ENCODE measurements at regions not wholly inside any gene's neighbourhood (a gene's known extent, or its start where the extent isn't known, plus 50 kb on each side); places are given as distances from the start of the nearest gene placed in this dataset.

DNA sequence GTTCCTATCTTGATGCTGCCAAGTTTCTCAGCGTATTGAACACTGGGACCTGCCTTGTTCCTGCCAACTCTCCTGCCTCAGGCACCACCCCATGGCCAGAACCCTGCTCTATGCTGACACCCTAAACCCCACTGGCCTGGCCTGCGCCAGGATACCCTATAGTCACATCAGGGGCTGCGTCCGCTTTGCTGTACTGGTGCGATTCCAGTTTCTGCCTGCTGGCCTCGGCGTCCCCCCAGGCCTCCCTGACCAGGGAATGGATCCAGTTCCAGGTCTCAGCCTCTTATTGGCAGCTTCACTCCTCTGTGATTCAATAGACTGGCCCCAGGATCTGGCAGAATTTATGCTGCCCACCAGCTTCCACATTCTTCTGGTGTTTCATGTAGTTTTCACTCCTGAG, 55.0 kb downstream of the GPR6 start:
- no peaks in the 10 kb centered on the region for H3K79me2 ChIP-seq
- H3K36me3 ChIP-seq (replicated peaks; ENCODE audit: insufficient read depth, low read depth) = no peaks in the 10 kb centered on the region
- H3K9me3 ChIP-seq (ENCODE audit: low read depth) = no peaks in the 10 kb centered on the region
- H3K27ac ChIP-seq = no peak overlapping the region
- no peaks in the 10 kb centered on the region for H3K4me1 ChIP-seq (ENCODE audit: insufficient read depth)
- TF ChIP-seq CTCF (IDR thresholded peaks at IDR 0.05; ENCODE audit: poor library complexity) (no peak), EZH2phosphoT487 (IDR thresholded peaks at IDR 0.05; ENCODE audit: low read depth, severe bottlenecking, unreplicated experiment) (no peak), EZH2 (IDR thresholded peaks at IDR 0.05; ENCODE audit: borderline replicate concordance) (no peak)
- H3K4me3 ChIP-seq = no peak overlapping the region
- H3K9me2 ChIP-seq (replicated peaks; ENCODE audit: insufficient read depth) = no peaks in the 10 kb centered on the region
- no peaks in the 10 kb centered on the region for H4K20me1 ChIP-seq (ENCODE audit: insufficient read depth, poor library complexity, severe bottlenecking)
- H3K27me3 ChIP-seq = no peaks in the 10 kb centered on the region
- DNase-seq (ENCODE audit: low spot score) = no peak
- 97% methylated on average over 7 of the region's 7 CpGs for WGBS (ENCODE audit: low lambda C conversion rate, missing lambda C conversion rate)
- no peak overlapping the region for H3K4me2 ChIP-seq
- no peak overlapping the region for H2AFZ ChIP-seq

- Histone ChIP-seq H4K20me1 (ENCODE audit: insufficient read depth, poor library complexity, severe bottlenecking) (no peaks in the 10 kb centered on the region), H3K27me3 (no peaks in the 10 kb centered on the region), H3K9me3 (ENCODE audit: low read depth) (no peaks in the 10 kb centered on the region), H3K79me2 (no peaks in the 10 kb centered on the region), H2AFZ (no peak overlapping the region), H3K9me2 (replicated peaks; ENCODE audit: insufficient read depth) (no peaks in the 10 kb centered on the region), H3K4me3 (no peak overlapping the region), H3K4me2 (no peak overlapping the region), H3K4me1 (ENCODE audit: insufficient read depth) (no peaks in the 10 kb centered on the region), H3K36me3 (replicated peaks; ENCODE audit: insufficient read depth, low read depth) (no peaks in the 10 kb centered on the region), H3K27ac (no peak overlapping the region)
- TF ChIP-seq EZH2 (IDR thresholded peaks at IDR 0.05; ENCODE audit: borderline replicate concordance) (no peak), CTCF (IDR thresholded peaks at IDR 0.05; ENCODE audit: poor library complexity) (no peak), EZH2phosphoT487 (IDR thresholded peaks at IDR 0.05; ENCODE audit: low read depth, severe bottlenecking, unreplicated experiment) (no peak)
- DNase-seq (ENCODE audit: low spot score) = no peak
- 71% methylated on average over 10 of the region's 10 CpGs for whole genome bisulfite sequencing (ENCODE audit: low lambda C conversion rate, missing lambda C conversion rate)
These were observed 55.9 kb downstream of the GPR6 start for GRCh38 chr6:110033749-110034666.

DNA sequence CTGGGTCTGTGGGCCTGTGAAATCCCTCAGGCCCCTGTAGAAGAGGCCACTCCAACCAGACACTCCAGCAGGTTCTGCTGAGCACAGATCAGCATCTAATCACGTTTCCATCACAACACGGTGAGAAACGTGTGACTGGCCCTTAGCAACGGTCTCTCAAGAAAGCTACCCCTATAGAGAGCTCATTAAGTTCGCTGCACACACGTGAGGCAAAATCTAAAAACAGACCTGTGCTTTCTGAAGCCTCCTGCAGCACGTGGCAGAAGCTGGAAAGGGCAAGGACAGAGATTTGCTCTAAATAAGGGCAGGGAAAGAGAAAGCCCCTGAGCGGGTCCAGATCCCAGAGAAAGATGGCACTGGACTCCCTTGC, 56.5 kb downstream of the GPR6 start:
- Histone ChIP-seq H3K79me2 (no peaks in the 10 kb centered on the region), H3K9me2 (replicated peaks; ENCODE audit: insufficient read depth) (no peaks in the 10 kb centered on the region), H2AFZ (no peak overlapping the region), H4K20me1 (ENCODE audit: insufficient read depth, poor library complexity, severe bottlenecking) (no peaks in the 10 kb centered on the region), H3K27ac (no peak overlapping the region), H3K36me3 (replicated peaks; ENCODE audit: insufficient read depth, low read depth) (no peaks in the 10 kb centered on the region), H3K9me3 (ENCODE audit: low read depth) (no peaks in the 10 kb centered on the region), H3K4me1 (ENCODE audit: insufficient read depth) (no peaks in the 10 kb centered on the region), H3K27me3 (no peaks in the 10 kb centered on the region), H3K4me2 (no peak overlapping the region), H3K4me3 (no peak overlapping the region)
- no peak for DNase-seq (ENCODE audit: low spot score)
- TF ChIP-seq EZH2 (IDR thresholded peaks at IDR 0.05; ENCODE audit: borderline replicate concordance) (no peak), CTCF (IDR thresholded peaks at IDR 0.05; ENCODE audit: poor library complexity) (no peak), EZH2phosphoT487 (IDR thresholded peaks at IDR 0.05; ENCODE audit: low read depth, severe bottlenecking, unreplicated experiment) (no peak)
- 77% methylated on average over 8 of the region's 8 CpGs for WGBS (ENCODE audit: low lambda C conversion rate, missing lambda C conversion rate)

All from hepatocyte (in vitro differentiated cells).